Activated CD4-positive, alpha-beta memory T cell treated with anti-CD3 and anti-CD28 coated beads, Interleukin-2, amount 10 ng/mL, durations not matched to agents 7 days and 5 days (primary cell): ENCODE measurements at regions not wholly inside any gene's neighbourhood (a gene's known extent, or its start where the extent isn't known, plus 50 kb on each side); places are given as distances from the start of the nearest gene placed in this dataset.
"Not testable (repeated sequence)": the region's sequence is repeated elsewhere in the genome, so short reads cannot be mapped to it uniquely, and the experiment has no call there.

ENCODE experiments used
- CTCF ChIA-PET: fragments of 350-600 bp; sonication (Branson Sonifier 250); formaldehyde crosslinking; loops from one replicate; lab custom pipeline; 2021; ENCODE audit warnings: antibody characterized with exemption, inconsistent platforms; lab: Charles Lee
- POLR2A ChIA-PET: fragments of 350-600 bp; sonication (Branson Sonifier 250); formaldehyde crosslinking; loops from one replicate; lab custom pipeline; 2021; ENCODE audit warnings: antibody characterized with exemption; lab: Charles Lee
- DNase-seq: peaks from one replicate; pipeline ENCODE4 v3.0.0-alpha.2; 2020
- H3K27ac Mint-ChIP-seq: one replicate; pipeline ENCODE4 v1.8.0; 2021; ENCODE audit warnings: mild to moderate bottlenecking, mixed read lengths
- H3K27me3 Mint-ChIP-seq: one replicate; pipeline ENCODE4 v1.8.0; 2021; ENCODE audit warnings: mixed read lengths
- H3K36me3 Mint-ChIP-seq: one replicate; pipeline ENCODE4 v1.8.0; 2021; ENCODE audit warnings: low read depth, mixed read lengths
- H3K4me1 Mint-ChIP-seq: one replicate; pipeline ENCODE4 v1.8.0; 2021; ENCODE audit warnings: mixed read lengths
- H3K4me3 Mint-ChIP-seq: one replicate; pipeline ENCODE4 v1.8.0; 2021; ENCODE audit warnings: mild to moderate bottlenecking, mixed read lengths
- H3K9me3 Mint-ChIP-seq: one replicate; pipeline ENCODE4 v1.8.0; 2021; ENCODE audit warnings: mixed read lengths

DNA sequence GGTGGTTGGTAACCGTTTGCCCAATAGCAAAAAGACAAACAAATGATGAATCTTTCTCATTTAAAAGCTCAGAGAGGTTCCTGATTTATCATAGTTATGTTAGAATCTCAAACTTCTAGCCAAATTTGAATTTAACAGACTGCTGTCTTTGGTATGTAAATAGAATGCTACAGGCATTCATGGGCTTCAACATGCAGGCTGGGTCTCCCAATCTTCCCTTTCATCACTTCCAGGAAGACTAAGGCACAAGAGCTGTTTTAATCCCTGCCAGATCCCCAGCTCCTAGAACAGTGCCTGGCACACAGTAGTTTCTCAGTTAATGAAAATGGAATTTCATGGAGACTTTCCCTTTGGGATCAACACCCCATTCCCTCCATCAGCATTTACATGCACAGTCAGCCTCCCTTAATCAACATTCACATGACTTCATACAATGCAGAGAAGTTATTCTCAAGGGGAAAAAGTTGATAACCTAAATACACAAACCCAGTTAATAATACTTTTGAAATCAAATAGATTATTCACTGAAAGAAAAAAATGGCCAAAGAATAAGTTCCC, 107.6 kb upstream of the C1QTNF7 start:
- no peaks in the 10 kb centered on the region for H3K4me1 Mint-ChIP-seq

GRCh38 chr4:15322006-15322405, 105.8 kb upstream of the C1QTNF7 start:
- no peak for DNase-seq
- CTCF ChIA-PET = no interaction called here
- POLR2A ChIA-PET = no interaction called here
- H3K36me3 Mint-ChIP-seq = no peaks in the 10 kb centered on the region
- no peaks in the 10 kb centered on the region for H3K9me3 Mint-ChIP-seq
- H3K27me3 Mint-ChIP-seq = peaks cover 4% of the 10 kb centered on the region
- H3K4me1 Mint-ChIP-seq = no peaks in the 10 kb centered on the region
- no peak overlapping the region for H3K27ac Mint-ChIP-seq
- H3K4me3 Mint-ChIP-seq = no peak overlapping the region

More for the DNA sequence above, 107.6 kb upstream of the C1QTNF7 start:
- POLR2A ChIA-PET = no interaction called here
- Mint-ChIP-seq H3K9me3 (no peaks in the 10 kb centered on the region), H3K27me3 (peaks cover 9% of the 10 kb centered on the region), H3K36me3 (no peaks in the 10 kb centered on the region), H3K4me3 (no peak overlapping the region), H3K27ac (no peak overlapping the region)
- no peak for DNase-seq
- CTCF ChIA-PET = interaction anchor here (0.6 to 0.7 kb wide), 2 partner anchors 9 to 76 kb away, joined by 3 to 4 read pairs; no protein-coding TSS in a partner anchor

- no peak overlapping the region for H3K27ac Mint-ChIP-seq
- no peak for DNase-seq
- no peaks in the 10 kb centered on the region for H3K9me3 Mint-ChIP-seq
- H3K36me3 Mint-ChIP-seq = no peaks in the 10 kb centered on the region
- POLR2A ChIA-PET = no interaction called here
- CTCF ChIA-PET = no interaction called here
- H3K4me1 Mint-ChIP-seq = no peaks in the 10 kb centered on the region
- H3K27me3 Mint-ChIP-seq = no peaks in the 10 kb centered on the region
- H3K4me3 Mint-ChIP-seq = no peak overlapping the region
These were observed 101.8 kb upstream of the C1QTNF7 start for GRCh38 chr4:15325987-15326386.

DNA sequence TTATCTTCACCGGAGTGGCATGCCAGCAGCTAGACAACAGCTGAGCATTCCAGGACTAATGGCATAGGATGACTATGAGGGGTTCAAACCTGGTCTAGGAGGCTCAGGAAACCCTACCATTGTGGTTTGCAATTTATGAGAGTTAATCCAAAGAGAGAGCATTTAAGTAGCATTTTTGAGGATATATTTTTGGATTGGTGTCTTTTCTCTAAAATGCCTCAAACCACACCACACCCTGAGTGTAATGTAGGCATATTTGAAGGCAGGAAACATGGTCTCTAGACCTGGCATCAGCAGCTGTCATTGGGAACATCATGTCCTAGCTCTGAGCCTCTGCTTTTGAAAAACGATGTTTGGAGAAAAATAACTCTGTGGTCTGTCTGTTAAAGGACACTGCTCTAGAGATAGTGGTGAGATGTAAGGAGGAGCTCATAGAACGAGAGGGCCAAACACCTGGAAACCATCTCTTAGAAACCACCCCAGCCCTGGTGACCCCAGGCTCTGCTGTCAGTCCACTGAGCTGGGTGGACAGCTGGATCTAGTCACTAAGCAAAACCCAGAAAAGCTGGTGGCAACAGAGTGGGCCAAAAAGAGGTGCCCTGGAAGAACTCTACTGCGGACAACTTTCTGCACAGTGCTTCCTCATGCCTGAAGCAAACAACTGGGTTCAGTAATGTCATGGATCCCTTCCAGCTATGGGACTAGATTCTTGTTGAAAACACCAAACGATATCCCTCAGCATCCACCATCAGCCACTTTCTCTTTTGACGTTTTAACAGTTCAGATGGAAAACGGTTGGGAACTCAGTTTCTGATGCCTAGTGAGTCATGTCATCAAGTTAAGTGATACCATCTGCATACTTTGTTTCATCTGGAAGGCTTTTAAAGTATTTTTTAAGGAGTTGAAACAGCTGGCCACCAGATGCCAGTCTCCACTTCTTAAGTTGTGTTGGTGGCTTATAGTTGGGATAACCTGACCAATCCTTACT, 100.2 kb upstream of the C1QTNF7 start:
- POLR2A ChIA-PET = no interaction called here

DNA sequence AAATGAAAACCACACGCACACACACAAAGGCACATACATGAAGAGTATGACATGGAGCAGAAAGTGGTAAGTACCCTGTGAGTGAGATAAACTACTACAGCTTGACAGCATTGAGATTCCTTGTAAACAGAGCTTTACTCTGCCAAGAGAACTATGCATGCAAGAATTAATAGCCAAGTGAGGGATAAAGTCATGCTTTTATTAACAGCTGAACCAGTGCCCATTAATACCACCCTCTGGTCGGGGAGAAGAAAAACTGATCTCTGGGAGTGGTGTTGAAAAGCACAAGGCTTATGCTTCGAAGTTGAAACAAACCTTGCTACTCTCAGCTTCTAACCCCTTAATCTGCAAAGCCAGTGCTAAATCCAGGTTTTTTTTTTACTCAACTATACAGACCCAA, 95.9 kb upstream of the C1QTNF7 start:
- ChIA-PET CTCF (no interaction called here), POLR2A (no interaction called here)
- Mint-ChIP-seq H3K27ac (no peak overlapping the region), H3K27me3 (peaks cover 1% of the 10 kb centered on the region), H3K4me3 (no peak overlapping the region), H3K4me1 (no peaks in the 10 kb centered on the region), H3K9me3 (no peaks in the 10 kb centered on the region), H3K36me3 (no peaks in the 10 kb centered on the region)
- no peak for DNase-seq

More for the DNA sequence above, 100.2 kb upstream of the C1QTNF7 start:
- no peak overlapping the region for H3K27ac Mint-ChIP-seq
- H3K27me3 Mint-ChIP-seq = no peaks in the 10 kb centered on the region
- H3K4me1 Mint-ChIP-seq = no peaks in the 10 kb centered on the region
- DNase-seq = no peak
- H3K4me3 Mint-ChIP-seq = no peak overlapping the region
- CTCF ChIA-PET = interaction anchor here (0.5 kb wide), 1 partner anchor 9 kb away, joined by 5 read pairs; no protein-coding TSS in a partner anchor
- H3K9me3 Mint-ChIP-seq = no peaks in the 10 kb centered on the region
- H3K36me3 Mint-ChIP-seq = no peaks in the 10 kb centered on the region

- ChIA-PET CTCF (no interaction called here), POLR2A (no interaction called here)
- DNase-seq = no peak
These were observed 95.5 kb upstream of the C1QTNF7 start for GRCh38 chr4:15332377-15332776.

DNA sequence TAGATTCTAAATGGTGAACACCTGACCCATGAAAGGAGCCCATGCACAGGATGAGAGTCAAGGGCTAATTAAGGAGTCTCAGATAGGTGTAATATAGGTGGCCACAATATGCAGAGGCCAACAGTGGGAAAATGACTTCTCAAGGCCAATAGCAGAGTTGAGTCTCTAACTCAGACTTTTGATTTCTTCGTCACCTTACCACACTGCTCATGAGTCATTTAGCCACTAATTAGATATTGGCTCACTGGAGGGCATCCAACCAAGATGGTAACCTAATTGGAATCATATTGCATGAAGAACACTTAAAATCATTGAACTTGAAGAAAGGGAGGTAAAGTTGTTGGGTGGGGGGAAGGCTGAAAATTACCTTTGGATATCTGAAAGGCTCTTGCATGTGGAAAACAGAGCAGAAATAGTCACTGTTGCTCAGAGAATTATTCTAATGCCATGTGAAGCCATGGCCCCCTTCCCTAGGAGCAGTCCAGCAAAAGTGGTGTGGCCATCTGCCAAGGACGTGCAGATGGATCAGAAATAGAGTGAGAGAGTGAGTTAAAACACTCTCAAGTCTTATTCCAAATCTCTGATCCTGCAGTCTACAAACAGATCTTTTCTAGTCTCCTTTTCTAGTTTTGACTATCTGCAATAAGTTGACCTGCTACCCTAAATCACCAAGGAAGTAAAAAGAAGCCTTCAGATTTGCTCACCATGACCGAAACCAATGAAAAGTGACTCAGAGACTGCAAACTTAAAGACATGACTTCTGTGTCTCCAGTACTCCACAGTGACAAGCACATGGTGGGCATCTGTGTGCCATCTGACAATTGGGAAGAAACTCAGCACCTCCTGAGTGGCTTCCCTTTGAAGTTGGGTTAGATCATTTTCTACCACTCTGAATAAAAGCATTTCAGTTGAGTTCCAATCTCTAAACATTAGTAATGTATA, 93.9 kb upstream of the C1QTNF7 start:
- ChIA-PET POLR2A (no interaction called here), CTCF (no interaction called here)
- H3K36me3 Mint-ChIP-seq = no peaks in the 10 kb centered on the region
- no peaks in the 10 kb centered on the region for H3K9me3 Mint-ChIP-seq
- DNase-seq = no peak
- peaks cover 5% of the 10 kb centered on the region for H3K27me3 Mint-ChIP-seq
- H3K4me3 Mint-ChIP-seq = no peak overlapping the region
- no peaks in the 10 kb centered on the region for H3K4me1 Mint-ChIP-seq
- H3K27ac Mint-ChIP-seq = no peak overlapping the region

More at GRCh38 chr4:15332377-15332776, 95.5 kb upstream of the C1QTNF7 start:
- H3K27me3 Mint-ChIP-seq = peaks cover 4% of the 10 kb centered on the region
- no peak overlapping the region for H3K4me3 Mint-ChIP-seq
- H3K9me3 Mint-ChIP-seq = no peaks in the 10 kb centered on the region
- H3K27ac Mint-ChIP-seq = no peak overlapping the region
- no peaks in the 10 kb centered on the region for H3K36me3 Mint-ChIP-seq
- no peaks in the 10 kb centered on the region for H3K4me1 Mint-ChIP-seq

DNA sequence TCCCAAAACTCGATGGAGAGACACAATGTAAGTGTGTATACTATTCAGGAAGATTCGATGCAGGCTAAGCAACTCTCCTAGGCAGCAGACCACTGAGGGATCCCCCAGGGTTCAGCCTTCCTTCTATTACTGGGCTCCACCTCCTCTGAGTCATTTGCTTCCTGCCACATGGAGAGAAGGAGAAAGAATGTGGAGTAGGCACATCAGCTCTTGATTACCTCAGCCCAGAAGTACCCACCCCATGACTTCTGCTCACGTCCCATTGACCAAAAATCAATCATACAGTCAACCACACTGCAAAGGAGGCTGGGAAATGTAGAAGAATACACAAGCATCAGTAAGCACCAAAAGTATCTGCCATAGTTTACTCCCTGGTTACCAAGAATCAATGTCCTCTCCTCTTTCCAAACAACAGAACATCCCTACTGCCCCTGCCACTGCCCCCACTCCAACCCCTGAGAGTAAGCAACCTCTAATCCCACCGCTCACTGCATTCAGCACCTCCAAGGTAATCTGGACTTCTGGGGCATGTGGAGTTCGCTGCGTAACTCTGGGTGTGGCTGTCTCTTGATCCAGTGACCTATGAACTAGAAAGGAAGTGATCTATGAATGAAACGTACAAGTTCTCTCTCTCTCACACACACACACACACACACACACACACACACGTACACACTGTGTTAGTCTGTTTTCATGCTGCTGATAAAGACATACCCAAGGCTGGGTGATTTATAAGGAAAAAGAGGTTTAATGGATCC, 91.2 kb upstream of the C1QTNF7 start:
- Mint-ChIP-seq H3K36me3 (no peaks in the 10 kb centered on the region), H3K4me3 (no peak overlapping the region), H3K27me3 (peaks cover 9% of the 10 kb centered on the region), H3K9me3 (no peaks in the 10 kb centered on the region), H3K27ac (no peak overlapping the region), H3K4me1 (no peaks in the 10 kb centered on the region)
- CTCF ChIA-PET = no interaction called here
- DNase-seq = no peak
- POLR2A ChIA-PET = no interaction called here

- H3K36me3 Mint-ChIP-seq, CTCF ChIA-PET, DNase-seq, H3K27me3 Mint-ChIP-seq, H3K4me3 Mint-ChIP-seq, POLR2A ChIA-PET, H3K9me3 Mint-ChIP-seq, H3K27ac Mint-ChIP-seq, H3K4me1 Mint-ChIP-seq: not testable (repeated sequence)
These were observed 90.6 kb upstream of the C1QTNF7 start for GRCh38 chr4:15337168-15337657.

DNA sequence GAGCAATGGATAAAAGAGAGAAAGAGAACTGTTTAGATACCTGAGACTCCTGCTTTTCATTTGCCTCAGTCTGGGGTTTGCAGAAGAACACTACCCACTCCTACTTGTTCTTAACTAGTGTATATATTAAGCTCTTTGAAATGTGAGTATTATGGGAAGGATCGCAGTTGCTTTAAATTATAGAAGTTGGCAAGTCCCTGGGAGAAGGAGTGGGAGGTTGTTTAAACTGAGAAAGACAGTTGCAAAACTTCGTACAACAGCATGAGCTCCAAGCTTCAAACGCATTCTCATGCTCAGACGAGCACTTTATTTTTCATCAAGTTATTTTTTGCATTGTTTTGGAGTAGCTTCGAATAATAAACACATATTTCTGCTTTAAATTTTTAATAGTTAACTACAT, 88.1 kb upstream of the C1QTNF7 start:
- no peak overlapping the region for H3K27ac Mint-ChIP-seq
- no peaks in the 10 kb centered on the region for H3K36me3 Mint-ChIP-seq
- no peak overlapping the region for H3K4me3 Mint-ChIP-seq
- H3K27me3 Mint-ChIP-seq = peaks cover 9% of the 10 kb centered on the region
- POLR2A ChIA-PET = no interaction called here
- H3K4me1 Mint-ChIP-seq = no peaks in the 10 kb centered on the region
- no peaks in the 10 kb centered on the region for H3K9me3 Mint-ChIP-seq
- no peak for DNase-seq
- CTCF ChIA-PET = no interaction called here

DNA sequence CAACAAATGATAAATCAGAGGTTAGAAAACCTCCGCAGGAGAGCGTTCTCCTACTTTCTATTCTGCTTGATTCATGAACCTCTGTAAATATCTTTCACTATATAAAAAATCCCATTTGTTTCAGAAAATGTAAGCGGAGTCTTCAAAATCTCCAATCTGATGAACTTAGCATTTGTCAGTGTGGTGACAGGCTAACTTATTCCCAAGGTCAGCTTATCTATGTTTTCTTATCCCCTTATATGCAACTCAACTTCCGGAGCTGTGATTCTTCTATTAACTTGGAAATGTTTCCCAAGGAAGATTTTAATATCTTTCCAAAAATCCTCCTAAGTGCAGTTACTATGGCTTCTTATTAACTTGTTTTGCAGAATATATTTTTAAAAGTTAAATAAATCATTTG, 87.5 kb upstream of the C1QTNF7 start:
- Mint-ChIP-seq H3K27ac (no peak overlapping the region), H3K36me3 (no peaks in the 10 kb centered on the region), H3K27me3 (peaks cover 9% of the 10 kb centered on the region), H3K9me3 (no peaks in the 10 kb centered on the region), H3K4me3 (no peak overlapping the region), H3K4me1 (no peaks in the 10 kb centered on the region)
- ChIA-PET CTCF (no interaction called here), POLR2A (no interaction called here)
- no peak for DNase-seq
